ENCODE measurements at regions not wholly inside any gene's neighbourhood (a gene's known extent, or its start where the extent isn't known, plus 50 kb on each side); places are given as distances from the start of the nearest gene placed in this dataset.

DNA sequence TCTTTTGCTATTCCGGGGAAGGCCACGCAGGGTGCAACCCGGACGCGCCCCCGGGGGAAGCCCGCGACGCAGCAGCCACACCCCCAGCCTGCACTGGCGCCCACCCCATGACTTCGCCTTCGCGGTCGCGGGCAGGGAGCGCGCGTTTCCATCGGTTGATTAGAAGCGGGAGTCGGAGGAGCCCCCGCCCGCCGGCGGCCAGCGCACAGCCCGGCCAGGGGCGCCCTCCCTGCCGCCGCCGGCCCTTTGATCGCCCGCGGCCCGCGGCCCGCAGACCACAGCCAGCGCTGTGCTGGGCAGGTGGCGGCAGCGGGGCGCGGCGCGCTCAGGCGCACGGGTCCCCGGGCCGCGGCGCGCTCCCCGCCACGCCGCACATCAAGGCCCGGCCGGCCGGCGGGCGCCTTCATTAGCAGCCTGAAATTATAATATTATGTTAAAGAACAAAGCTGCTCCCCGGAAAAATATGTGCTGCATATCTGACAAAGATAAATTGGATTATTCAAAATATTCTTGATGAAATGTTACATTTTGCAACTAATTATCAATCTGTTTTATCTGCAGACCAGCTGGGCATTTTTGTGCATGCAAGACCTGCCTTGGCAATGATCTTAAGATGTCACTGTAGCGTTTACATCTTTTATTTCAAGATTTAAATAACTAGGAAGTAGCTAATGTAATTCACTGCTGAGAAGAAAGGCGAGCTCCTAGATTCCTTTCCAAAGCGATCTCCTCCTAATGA, 160.7 kb upstream of the MKI67 start:
- FAIRE-seq, result no peak

- no peak for FAIRE-seq
These were observed 161.7 kb upstream of the MKI67 start for GRCh38 chr10:128287921-128288320.

GRCh38 chr10:128289621-128290020, 163.4 kb upstream of the MKI67 start:
- FAIRE-seq, result no peak

DNA sequence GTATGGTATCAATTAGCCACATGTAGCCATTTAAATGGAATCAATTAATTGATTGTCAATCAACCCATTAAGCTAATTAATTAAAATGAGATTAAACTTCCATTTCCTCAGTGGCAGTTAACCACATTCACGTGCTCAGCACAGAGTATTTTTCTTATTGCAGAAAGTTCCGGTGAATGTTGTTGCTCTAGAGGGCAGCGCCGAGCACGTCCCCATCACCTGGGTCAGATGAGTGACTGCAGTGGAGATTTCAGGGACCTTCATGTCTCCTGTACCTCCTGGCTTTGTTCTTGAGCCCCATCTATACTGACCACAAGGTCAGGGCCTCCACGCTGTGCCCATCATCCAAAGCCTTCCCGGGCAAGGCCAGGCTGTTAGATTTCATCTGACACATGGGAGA, 168.8 kb upstream of the MKI67 start:
- FAIRE-seq, result no peak

- no peak for FAIRE-seq
These were observed 170.2 kb upstream of the MKI67 start for GRCh38 chr10:128296253-128297007.

DNA sequence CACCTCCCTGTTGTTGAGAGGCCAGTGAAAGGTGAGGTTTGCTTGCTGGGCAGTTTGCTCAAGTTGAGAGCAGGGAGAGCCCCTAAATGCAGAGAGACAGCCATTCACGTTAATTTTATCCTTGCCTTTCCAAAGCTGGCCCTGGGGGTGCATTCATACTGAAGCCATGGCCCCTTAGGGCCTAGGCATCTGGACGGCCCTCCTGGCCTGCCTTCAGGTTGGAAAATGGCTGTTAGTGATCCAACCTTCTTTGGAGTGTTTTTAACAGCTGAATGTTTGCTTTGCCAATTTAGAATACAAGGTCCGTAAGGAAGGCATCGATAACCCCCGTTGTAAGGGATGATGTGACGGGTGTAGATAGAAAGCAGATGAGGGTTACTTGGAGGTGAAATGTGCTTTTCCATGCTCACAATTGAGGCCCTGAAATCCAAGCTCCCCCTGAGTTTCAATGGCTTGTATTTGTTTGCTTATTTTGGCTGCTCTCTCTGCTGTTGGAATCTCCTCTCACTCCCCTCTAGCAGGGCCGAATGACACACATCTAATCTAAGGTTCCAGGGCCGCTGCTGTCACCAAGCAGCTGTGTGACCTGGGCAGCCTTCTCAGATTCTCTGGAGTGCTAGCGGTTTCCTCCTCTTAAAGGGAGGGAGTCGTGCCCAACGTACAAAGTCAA, 171.6 kb upstream of the MKI67 start:
- FAIRE-seq, result no peak

- FAIRE-seq, result no peak
These were observed 172.4 kb upstream of the MKI67 start for GRCh38 chr10:128298587-128298986.

DNA sequence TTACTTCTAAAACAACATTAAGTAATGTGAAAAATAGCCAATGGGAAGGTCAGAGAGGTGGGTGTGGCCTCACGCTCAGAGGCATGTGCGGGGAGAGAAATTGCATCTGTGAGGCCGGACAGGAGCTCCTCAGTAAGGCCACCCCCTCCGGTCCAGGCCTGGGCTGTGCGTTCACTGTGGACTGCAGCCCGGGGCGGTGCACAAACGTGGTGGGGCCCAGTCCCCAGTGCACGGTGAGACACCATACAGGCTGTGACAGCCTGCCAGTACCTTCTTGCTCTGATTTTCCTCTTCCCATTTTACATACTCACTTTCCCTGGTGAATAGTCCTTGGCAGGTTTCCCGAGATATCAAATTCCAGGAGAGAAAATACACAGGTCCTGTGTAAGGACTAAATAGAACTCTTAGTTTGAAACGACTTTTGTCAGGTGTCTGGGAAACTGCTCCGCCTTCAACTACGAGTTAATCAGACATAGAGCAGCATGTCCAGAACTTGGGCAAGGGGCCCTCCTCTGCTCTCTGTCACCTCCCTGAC, 174.1 kb upstream of the MKI67 start:
- no peak for FAIRE-seq

DNA sequence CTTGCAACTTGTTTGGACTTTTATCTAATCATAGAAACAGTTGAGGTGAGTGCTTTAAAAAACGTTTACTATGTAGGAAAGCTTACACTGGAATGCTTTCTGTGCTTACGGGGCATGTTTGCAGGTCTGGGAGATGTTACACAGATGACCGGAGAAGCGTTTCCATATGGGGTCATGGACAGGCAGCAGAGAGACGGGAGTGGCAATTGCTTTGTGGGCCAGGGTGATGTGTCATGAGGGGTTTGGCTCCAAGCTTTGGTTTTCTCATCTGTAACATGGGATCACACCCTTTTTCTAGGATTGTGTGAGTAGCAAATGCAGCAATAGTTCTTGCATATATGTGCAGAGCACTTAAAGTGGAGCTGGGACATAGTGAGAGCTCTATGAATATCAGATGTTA, 174.8 kb upstream of the MKI67 start:
- no peak for FAIRE-seq

DNA sequence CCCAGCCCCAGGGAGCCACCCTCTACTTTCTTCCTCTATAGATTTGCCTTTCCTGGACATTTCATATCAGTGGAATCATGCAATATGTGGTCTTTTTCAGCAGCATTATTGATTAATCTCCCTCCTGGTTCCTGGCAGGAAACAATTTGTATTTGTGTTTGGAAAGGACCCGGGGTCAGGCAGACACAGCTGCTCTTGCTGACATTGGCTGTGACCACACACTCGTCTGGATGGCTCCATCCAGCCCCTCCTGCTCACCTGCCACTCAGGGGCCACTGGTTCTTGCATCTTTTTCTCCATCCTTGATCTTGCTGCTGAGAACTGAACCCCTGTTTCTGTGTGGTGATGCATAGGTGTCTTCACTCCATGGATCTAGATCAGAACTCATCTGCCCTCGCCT, 176.6 kb upstream of the MKI67 start:
- FAIRE-seq, result no peak

GRCh38 chr10:128304271-128304670, 178.0 kb upstream of the MKI67 start:
- FAIRE-seq, result no peak

- FAIRE-seq, result no peak
These were observed 179.6 kb upstream of the MKI67 start for GRCh38 chr10:128305601-128306345.

- no peak for FAIRE-seq
These were observed 180.3 kb upstream of the MKI67 start for GRCh38 chr10:128306535-128306934.

GRCh38 chr10:128306966-128307365, 180.7 kb upstream of the MKI67 start:
- FAIRE-seq, result no peak

- FAIRE-seq, result no peak
These were observed 181.6 kb upstream of the MKI67 start for GRCh38 chr10:128307820-128308219.

DNA sequence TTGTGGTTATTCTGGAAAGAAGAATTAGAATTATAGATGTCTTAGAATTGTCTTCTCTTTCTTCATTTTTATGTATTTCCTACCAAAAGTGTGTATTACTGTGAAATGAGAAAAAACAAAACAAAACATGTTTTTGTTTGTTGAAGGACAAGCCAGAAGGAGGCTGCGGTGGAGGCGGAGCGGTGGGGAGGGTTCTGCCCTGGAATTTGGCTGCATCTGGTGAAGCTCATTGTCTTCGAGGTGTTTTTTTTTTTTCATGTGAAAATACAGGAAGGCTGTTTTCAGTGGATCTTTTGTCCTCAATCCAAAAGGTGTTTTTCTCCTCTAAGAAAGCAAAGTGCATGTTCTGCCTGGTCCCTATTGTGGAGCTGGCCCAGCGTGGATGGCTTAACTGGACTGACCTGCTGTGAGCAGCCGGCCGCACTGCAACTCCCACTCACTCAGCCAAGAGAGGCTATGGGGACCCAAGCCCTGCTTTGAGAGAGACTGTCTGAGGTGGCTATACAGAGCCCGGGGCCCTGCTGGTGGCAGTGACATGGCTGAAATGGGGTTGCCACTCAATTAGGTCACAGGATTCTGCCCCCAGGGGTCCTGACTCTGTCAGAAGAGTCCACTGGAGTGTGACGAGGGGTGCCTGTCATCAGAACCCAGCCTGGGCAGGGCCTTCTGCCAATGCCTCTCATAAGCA, 184.9 kb upstream of the MKI67 start:
- FAIRE-seq, result no peak

DNA sequence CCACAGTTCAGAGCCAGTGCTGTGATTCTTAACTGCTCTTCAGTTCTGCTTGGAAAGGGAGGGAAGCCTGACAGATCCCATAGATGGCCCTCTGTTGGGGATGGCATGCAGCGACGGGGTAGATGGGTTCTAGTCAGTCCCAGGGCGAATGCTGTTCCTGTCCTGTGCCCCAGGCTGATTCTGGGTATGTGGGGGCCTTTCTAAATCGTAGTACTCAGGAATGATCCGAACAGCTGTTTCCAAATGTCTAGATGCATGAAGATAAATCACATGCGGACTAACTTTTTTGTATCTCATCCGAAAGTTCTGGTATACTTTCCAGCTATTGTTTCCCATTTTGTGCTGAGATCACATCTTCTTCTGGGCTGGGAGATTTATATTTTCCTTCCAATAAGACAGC, 186.0 kb upstream of the MKI67 start:
- no peak for FAIRE-seq

DNA sequence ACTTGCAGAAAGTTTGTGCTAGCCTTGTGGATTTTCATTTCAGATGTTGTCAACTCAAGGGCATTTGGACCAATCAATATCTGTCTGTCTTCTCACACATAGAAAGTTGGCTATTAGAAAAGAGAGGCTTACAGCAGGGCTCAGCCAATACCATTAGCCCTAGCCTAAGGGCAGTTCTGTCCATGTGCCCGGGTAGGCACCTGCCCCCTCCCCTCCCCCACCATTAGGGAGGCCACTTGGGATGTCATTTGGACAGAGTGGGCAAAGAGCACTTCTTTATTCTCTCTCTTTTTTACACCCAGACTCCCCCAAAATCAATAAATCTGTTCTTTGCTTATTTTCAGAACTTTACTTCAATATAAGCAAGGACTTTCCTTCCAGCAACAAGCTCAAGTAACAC, 188.5 kb upstream of the MKI67 start:
- FAIRE-seq, result no peak

DNA sequence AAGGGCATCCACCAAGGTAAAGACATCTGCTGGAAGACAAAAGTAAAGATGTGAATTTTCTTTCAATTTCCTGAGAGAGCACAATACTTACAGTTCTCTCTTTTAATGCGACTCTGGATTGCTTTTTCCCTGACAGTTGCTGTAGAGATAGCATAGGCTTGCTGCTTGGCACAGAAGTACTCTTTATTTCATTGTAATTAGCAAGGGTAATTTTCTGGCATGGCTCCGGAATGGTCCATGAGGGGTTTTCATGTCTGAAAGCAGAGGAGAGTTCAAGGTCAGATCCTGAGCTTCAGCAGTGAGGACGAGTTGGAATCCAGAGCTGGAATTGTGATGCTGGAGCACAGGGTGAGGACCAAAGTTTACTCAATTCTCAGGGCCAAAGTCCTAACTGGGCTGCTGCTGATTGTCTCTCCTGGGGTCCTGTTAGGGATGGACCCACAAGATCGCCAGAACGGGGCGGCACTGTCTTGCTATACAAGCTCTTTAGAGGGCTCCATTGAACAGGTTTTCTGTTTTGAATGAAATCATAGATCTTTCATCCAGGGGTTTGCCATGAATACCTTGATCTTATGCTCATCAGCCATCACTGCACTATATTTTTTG, 190.0 kb upstream of the MKI67 start:
- no peak for FAIRE-seq

- FAIRE-seq, result no peak
These were observed 190.7 kb upstream of the MKI67 start for GRCh38 chr10:128316925-128317324.

GRCh38 chr10:128318366-128318765, 192.1 kb upstream of the MKI67 start:
- no peak for FAIRE-seq

- no peak for FAIRE-seq
These were observed 192.7 kb upstream of the MKI67 start for GRCh38 chr10:128318913-128319312.
